ENCODE measurements at regions not wholly inside any gene's neighbourhood (a gene's known extent, or its start where the extent isn't known, plus 50 kb on each side); places are given as distances from the start of the nearest gene placed in this dataset.

- no peak for DNase-seq (ENCODE audit: low read depth, low spot score)
- peaks cover 21% of the 10 kb centered on the region for H3K4me1 Mint-ChIP-seq
- TF ChIP-seq, protein P1, sequence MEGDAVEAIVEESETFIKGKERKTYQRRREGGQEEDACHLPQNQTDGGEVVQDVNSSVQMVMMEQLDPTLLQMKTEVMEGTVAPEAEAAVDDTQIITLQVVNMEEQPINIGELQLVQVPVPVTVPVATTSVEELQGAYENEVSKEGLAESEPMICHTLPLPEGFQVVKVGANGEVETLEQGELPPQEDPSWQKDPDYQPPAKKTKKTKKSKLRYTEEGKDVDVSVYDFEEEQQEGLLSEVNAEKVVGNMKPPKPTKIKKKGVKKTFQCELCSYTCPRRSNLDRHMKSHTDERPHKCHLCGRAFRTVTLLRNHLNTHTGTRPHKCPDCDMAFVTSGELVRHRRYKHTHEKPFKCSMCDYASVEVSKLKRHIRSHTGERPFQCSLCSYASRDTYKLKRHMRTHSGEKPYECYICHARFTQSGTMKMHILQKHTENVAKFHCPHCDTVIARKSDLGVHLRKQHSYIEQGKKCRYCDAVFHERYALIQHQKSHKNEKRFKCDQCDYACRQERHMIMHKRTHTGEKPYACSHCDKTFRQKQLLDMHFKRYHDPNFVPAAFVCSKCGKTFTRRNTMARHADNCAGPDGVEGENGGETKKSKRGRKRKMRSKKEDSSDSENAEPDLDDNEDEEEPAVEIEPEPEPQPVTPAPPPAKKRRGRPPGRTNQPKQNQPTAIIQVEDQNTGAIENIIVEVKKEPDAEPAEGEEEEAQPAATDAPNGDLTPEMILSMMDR (conservative IDR thresholded peaks at IDR 0.05): no peak
- peaks cover 2% of the 10 kb centered on the region for H3K9me3 Mint-ChIP-seq
- H3K4me3 Mint-ChIP-seq: no peak overlapping the region
- no peak overlapping the region for H3K27ac Mint-ChIP-seq (ENCODE audit: unreplicated experiment)
- H3K27me3 Mint-ChIP-seq (ENCODE audit: low read depth): no peaks in the 10 kb centered on the region
- no peaks in the 10 kb centered on the region for H3K36me3 Mint-ChIP-seq (ENCODE audit: low read depth)
These were observed 236.7 kb upstream of the TNRC6C start for GRCh38 chr17:77721846-77722160.

GRCh38 chr17:77722366-77722765, 236.1 kb upstream of the TNRC6C start:
- no peak for DNase-seq (ENCODE audit: low read depth, low spot score)
- TF ChIP-seq, protein P1 (conservative IDR thresholded peaks at IDR 0.05): no peak
- Mint-ChIP-seq H3K27me3 (ENCODE audit: low read depth) (no peaks in the 10 kb centered on the region), H3K4me1 (peaks cover 27% of the 10 kb centered on the region), H3K27ac (ENCODE audit: unreplicated experiment) (no peak overlapping the region), H3K9me3 (no peaks in the 10 kb centered on the region), H3K4me3 (no peak overlapping the region), H3K36me3 (ENCODE audit: low read depth) (no peaks in the 10 kb centered on the region)

DNA sequence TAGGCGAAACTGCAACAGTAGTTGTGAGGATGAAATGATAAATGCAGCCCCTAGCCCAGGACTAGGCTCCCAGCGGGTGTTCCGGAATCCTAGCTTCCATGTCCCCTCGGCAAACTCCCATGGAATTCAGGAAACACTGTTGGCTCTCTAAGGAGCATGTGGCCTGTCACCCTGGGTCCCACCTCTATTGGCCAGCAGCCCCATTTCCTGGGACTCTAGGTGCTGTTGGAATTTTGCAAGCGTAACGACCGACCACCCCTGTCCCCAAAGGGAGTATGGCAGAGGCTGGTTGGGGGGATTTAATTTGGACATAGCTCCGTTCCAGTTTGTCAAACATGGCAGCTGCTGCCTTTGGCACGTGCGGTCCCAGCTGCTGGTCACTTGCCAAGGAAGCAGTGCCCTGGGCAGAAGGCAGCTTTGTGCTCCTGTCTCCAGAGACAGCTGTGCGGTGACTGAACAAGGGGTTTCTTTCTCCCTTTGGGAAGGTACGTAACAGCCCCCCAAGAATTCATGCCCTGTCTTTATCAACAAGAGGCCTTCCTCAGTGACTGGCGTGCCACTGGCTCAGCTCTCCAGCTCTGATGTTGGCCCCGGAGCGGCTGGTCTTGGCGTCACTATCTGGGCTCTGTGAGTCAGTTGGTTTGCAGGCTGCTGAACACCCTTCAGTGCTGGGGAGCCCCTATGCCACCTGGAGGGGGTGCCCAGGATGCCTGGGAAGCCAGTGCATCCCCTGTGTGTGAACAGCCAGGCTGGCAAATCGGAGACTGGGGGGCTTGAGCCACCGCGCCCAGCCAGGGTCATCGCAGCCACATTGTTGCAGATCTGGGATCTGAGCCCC, 235.2 kb upstream of the TNRC6C start:
- Mint-ChIP-seq H3K4me3 (no peak overlapping the region), H3K36me3 (ENCODE audit: low read depth) (no peaks in the 10 kb centered on the region), H3K4me1 (peaks cover 30% of the 10 kb centered on the region), H3K27ac (ENCODE audit: unreplicated experiment) (no peak overlapping the region), H3K9me3 (no peaks in the 10 kb centered on the region), H3K27me3 (ENCODE audit: low read depth) (peaks cover 3% of the 10 kb centered on the region)
- TF ChIP-seq, protein P1 (conservative IDR thresholded peaks at IDR 0.05): no peak
- no peak for DNase-seq (ENCODE audit: low read depth, low spot score)

GRCh38 chr17:77723909-77724875, 234.3 kb upstream of the TNRC6C start:
- H3K36me3 Mint-ChIP-seq (ENCODE audit: low read depth): no peaks in the 10 kb centered on the region
- peak overlapping the region; percentile 91 for H3K27ac Mint-ChIP-seq (ENCODE audit: unreplicated experiment)
- H3K27me3 Mint-ChIP-seq (ENCODE audit: low read depth): peaks cover 3% of the 10 kb centered on the region
- TF ChIP-seq, protein P1 (conservative IDR thresholded peaks at IDR 0.05): no peak
- no peak overlapping the region for H3K4me3 Mint-ChIP-seq
- no peak for DNase-seq (ENCODE audit: low read depth, low spot score)
- H3K9me3 Mint-ChIP-seq: no peaks in the 10 kb centered on the region
- H3K4me1 Mint-ChIP-seq: peaks cover 32% of the 10 kb centered on the region

GRCh38 chr17:77724876-77725615, 233.5 kb upstream of the TNRC6C start:
- Mint-ChIP-seq H3K9me3 (no peaks in the 10 kb centered on the region), H3K4me3 (no peak overlapping the region), H3K36me3 (ENCODE audit: low read depth) (peaks cover 4% of the 10 kb centered on the region), H3K27me3 (ENCODE audit: low read depth) (peaks cover 3% of the 10 kb centered on the region), H3K4me1 (peaks cover 32% of the 10 kb centered on the region), H3K27ac (ENCODE audit: unreplicated experiment) (no peak overlapping the region)
- TF ChIP-seq, protein P1 (conservative IDR thresholded peaks at IDR 0.05): no peak
- DNase-seq (ENCODE audit: low read depth, low spot score): no peak

Data from neural crest cell (in vitro differentiated cells).